Natural killer cell (primary cell): ENCODE measurements at regions not wholly inside any gene's neighbourhood (a gene's known extent, or its start where the extent isn't known, plus 50 kb on each side); places are given as distances from the start of the nearest gene placed in this dataset.

Experiments
- ATAC-seq, 3 donors: fragments of 150-1000 bp in 2 of 3; fragments of 200-7000 bp in 1 of 3; cut with Tn5 transposase; 1 replicate in 1 of 3; 2 replicates in 2 of 3; pipeline ENCODE4 v1.10.0; 2021; ENCODE audit warnings: mild to moderate bottlenecking in 2 of 3, moderate library complexity in 2 of 3
- DNase-seq, 2 donors: peaks; one replicate each; pipeline versions ENCODE4 v3.0.0 to v3.0.0-alpha.2; 2013 to 2021; ENCODE audit warnings: mixed read lengths in 1 of 2
- H3K27ac ChIP-seq: one replicate; pipeline ENCODE4 v1.5.1; 2013; ENCODE audit warnings: mild to moderate bottlenecking, low read length
- H3K27me3 ChIP-seq: one replicate; pipeline ENCODE4 v1.6.1; 2013; ENCODE audit warnings: low read length; ENCODE audit not compliant: control insufficient read depth, insufficient read depth
- H3K36me3 ChIP-seq: one replicate; pipeline ENCODE4 v1.6.1; 2013; ENCODE audit warnings: low read length; ENCODE audit not compliant: control insufficient read depth, insufficient read depth
- H3K4me1 ChIP-seq: one replicate; pipeline ENCODE4 v1.6.1; 2013; ENCODE audit warnings: low read length; ENCODE audit not compliant: control insufficient read depth, insufficient read depth
- H3K4me3 ChIP-seq: one replicate; pipeline ENCODE4 v1.5.1; 2013; ENCODE audit warnings: low read length
- H3K9me3 ChIP-seq: one replicate; pipeline ENCODE4 v1.6.1; 2013; ENCODE audit warnings: low read length; ENCODE audit not compliant: control insufficient read depth, insufficient read depth
- H3K27ac Mint-ChIP-seq, 2 donors: one replicate each; pipeline ENCODE4 v1.8.0; 2022; ENCODE audit warnings: mild to moderate bottlenecking in 2 of 2, mixed read lengths in 2 of 2, moderate library complexity in 1 of 2
- H3K27me3 Mint-ChIP-seq, 2 donors: one replicate each; pipeline ENCODE4 v1.8.0; 2022; ENCODE audit warnings: low read depth in 2 of 2, mixed read lengths in 2 of 2
- H3K36me3 Mint-ChIP-seq: one replicate; pipeline ENCODE4 v1.8.0; 2022; ENCODE audit warnings: mixed read lengths
- H3K4me1 Mint-ChIP-seq, 2 donors: one replicate each; pipeline ENCODE4 v1.8.0; 2022; ENCODE audit warnings: mixed read lengths in 2 of 2
- H3K4me3 Mint-ChIP-seq: one replicate; pipeline ENCODE4 v1.8.0; 2022; ENCODE audit warnings: mild to moderate bottlenecking, moderate library complexity, mixed read lengths
- H3K9me3 Mint-ChIP-seq, 2 donors: one replicate each; pipeline ENCODE4 v1.8.0; 2022; ENCODE audit warnings: mixed read lengths in 2 of 2
- WGBS: methylation state at CpG from one replicate; pipeline ENCODE4 v1.1.7; 2013; ENCODE audit warnings: missing lambda C conversion rate; ENCODE audit not compliant: insufficient coverage; 5-methylcytosine and 5-hydroxymethylcytosine counted together
- intact Hi-C: fragments of 100-400 bp; cut with micrococcal nuclease; formaldehyde crosslinking; loops from one replicate; pipeline ENCODE4 v1.14.2; 2022
- TF ChIP-seq, protein P1 (sequence below): fragments of 200-600 bp; IDR thresholded peaks from one replicate; pipeline ENCODE4 v1.8.0; 2022; ENCODE audit warnings: antibody characterized with exemption

DNA sequence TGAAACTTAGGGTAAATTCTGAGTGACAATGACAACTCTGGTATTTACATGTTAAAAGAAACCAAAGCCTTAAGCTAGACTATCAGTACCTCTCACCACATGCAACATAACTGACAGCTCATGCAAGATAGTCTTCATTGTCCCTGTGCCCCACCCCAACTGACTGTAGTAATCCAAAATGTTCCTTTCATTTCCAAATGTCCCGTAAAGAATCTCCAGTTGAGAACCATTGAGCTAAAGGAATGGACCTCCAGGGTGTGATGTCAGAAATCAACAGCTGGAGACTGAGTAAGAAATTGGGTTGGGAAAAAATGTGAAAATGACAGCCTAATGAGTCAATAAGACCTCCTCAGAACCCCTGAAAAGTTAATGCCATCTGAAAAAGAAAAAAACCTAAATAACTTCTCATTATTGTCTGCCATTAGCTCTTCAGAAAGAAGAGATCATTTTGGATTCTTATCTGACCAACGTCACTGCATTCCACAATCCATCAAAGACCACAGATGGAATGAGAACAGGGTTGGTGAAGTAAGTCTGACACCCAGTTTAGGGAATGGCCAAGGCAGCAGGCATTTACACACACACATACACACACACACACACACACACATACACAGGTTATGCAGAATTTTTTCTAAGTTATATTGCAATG, 51.7 kb upstream of the ACVR2A start:
- H3K36me3 ChIP-seq, result no peaks in the 10 kb centered on the region
- Mint-ChIP-seq H3K27ac (no peak overlapping the region), H3K4me1 (peaks cover 10 to 12% of the 10 kb centered on the region in 2 donors), H3K4me3 (no peak overlapping the region), H3K36me3 (no peaks in the 10 kb centered on the region), H3K27me3 (no peaks in the 10 kb centered on the region), H3K9me3 (no peaks in the 10 kb centered on the region)
- no peak for ATAC-seq
- WGBS, result 67% methylated on average over 1 of the region's 2 CpGs
- H3K9me3 ChIP-seq, result no peaks in the 10 kb centered on the region
- intact Hi-C loops, result no loop called here
- H3K4me3 ChIP-seq, result no peak overlapping the region
- DNase-seq, result no peak
- H3K27me3 ChIP-seq, result no peaks in the 10 kb centered on the region
- no peak overlapping the region for H3K27ac ChIP-seq
- H3K4me1 ChIP-seq, result no peaks in the 10 kb centered on the region
- TF ChIP-seq, protein P1, sequence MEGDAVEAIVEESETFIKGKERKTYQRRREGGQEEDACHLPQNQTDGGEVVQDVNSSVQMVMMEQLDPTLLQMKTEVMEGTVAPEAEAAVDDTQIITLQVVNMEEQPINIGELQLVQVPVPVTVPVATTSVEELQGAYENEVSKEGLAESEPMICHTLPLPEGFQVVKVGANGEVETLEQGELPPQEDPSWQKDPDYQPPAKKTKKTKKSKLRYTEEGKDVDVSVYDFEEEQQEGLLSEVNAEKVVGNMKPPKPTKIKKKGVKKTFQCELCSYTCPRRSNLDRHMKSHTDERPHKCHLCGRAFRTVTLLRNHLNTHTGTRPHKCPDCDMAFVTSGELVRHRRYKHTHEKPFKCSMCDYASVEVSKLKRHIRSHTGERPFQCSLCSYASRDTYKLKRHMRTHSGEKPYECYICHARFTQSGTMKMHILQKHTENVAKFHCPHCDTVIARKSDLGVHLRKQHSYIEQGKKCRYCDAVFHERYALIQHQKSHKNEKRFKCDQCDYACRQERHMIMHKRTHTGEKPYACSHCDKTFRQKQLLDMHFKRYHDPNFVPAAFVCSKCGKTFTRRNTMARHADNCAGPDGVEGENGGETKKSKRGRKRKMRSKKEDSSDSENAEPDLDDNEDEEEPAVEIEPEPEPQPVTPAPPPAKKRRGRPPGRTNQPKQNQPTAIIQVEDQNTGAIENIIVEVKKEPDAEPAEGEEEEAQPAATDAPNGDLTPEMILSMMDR, result no peak

DNA sequence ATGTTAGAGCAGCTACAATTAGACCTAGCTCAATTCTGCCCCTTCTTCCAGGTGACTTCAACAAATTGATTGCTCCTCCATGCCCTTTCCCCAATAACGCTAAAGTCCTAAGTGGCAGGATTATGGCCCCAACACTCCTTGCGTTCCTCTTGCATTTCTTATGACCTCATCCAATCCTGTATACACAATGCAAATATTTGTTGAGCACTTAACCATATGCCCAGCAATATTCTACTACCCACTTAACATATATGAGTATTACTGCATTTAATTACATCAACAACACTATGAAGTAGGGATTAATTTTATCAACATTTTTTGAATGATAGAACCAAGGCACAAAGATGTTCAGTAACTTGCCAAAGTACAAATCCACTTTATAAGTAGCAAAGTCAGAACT, 54.2 kb upstream of the ACVR2A start:
- Mint-ChIP-seq H3K9me3 (no peaks in the 10 kb centered on the region), H3K27ac (no peak overlapping the region)
- TF ChIP-seq, protein P1, result no peak

DNA sequence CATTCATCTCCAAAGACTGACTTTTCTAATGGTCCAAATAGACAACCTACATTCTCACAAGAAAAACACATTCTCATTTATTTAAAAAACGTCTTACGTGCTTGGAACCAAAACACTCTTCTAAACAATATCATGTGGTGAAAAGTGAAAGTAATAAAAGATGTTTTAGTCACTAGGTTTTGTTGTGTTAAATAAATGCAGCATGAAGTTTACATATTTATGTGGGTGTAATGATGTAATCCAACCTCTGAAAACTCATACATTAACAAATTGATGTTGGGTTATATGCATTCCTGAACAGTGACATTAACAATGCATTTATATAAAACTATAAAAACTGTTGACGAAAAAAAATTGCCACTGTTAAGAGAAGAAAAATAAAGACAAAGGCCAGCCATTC, 55.1 kb upstream of the ACVR2A start:
- Histone ChIP-seq H3K4me3 (no peak overlapping the region), H3K36me3 (no peaks in the 10 kb centered on the region), H3K9me3 (no peaks in the 10 kb centered on the region), H3K27ac (no peak overlapping the region), H3K27me3 (no peaks in the 10 kb centered on the region), H3K4me1 (no peaks in the 10 kb centered on the region)
- no peak overlapping the region for H3K4me3 Mint-ChIP-seq
- no peaks in the 10 kb centered on the region for H3K4me1 Mint-ChIP-seq
- 80% methylated on average over 1 of the region's 3 CpGs for WGBS
- ATAC-seq (no peak), DNase-seq (no peak)
- no peaks in the 10 kb centered on the region for H3K27me3 Mint-ChIP-seq
- TF ChIP-seq, protein P1, result no peak
- intact Hi-C loops, result no loop called here
- no peaks in the 10 kb centered on the region for H3K36me3 Mint-ChIP-seq
- H3K9me3 Mint-ChIP-seq, result no peaks in the 10 kb centered on the region
- no peak overlapping the region for H3K27ac Mint-ChIP-seq

More for the DNA sequence above, 54.2 kb upstream of the ACVR2A start:
- Histone ChIP-seq H3K9me3 (no peaks in the 10 kb centered on the region), H3K36me3 (no peaks in the 10 kb centered on the region), H3K27me3 (no peaks in the 10 kb centered on the region), H3K4me1 (no peaks in the 10 kb centered on the region), H3K27ac (no peak overlapping the region), H3K4me3 (no peak overlapping the region)
- intact Hi-C loops, result no loop called here
- WGBS, result 97% methylated on average over 2 of the region's 2 CpGs
- DNase-seq, result no peak
- ATAC-seq, result no peak
- Mint-ChIP-seq H3K4me1 (no peaks in the 10 kb centered on the region), H3K27me3 (no peaks in the 10 kb centered on the region), H3K4me3 (no peak overlapping the region), H3K36me3 (no peaks in the 10 kb centered on the region)

DNA sequence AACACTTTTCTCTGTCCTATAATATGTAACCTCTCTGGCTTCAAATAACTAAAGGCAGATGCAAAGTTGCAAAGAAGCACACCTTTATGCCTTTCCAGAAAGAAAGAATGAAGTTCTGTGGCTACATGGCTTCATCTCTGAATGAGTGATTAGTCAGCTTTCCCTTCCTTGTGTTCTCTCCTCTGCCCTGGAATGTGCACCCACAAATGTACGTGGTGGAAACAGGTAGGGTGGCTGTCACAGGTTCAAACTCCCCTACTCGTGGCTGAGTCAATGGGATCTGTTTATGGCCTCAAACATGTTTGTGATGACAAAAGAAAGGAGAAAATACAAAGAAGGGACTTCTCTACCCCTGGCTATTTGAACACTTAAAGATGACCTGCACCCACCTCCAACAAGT, 55.5 kb upstream of the ACVR2A start:
- DNase-seq, result no peak
- no peak for ATAC-seq
- H3K4me3 Mint-ChIP-seq, result no peak overlapping the region
- H3K4me1 Mint-ChIP-seq, result no peaks in the 10 kb centered on the region
- H3K9me3 ChIP-seq, result no peaks in the 10 kb centered on the region
- H3K36me3 Mint-ChIP-seq, result no peaks in the 10 kb centered on the region
- no peak overlapping the region for H3K4me3 ChIP-seq
- H3K27ac ChIP-seq, result no peak overlapping the region
- H3K27ac Mint-ChIP-seq, result no peak overlapping the region
- H3K27me3 ChIP-seq, result no peaks in the 10 kb centered on the region
- TF ChIP-seq, protein P1, result no peak
- H3K4me1 ChIP-seq, result no peaks in the 10 kb centered on the region
- intact Hi-C loops, result no loop called here
- no peaks in the 10 kb centered on the region for H3K36me3 ChIP-seq
- H3K9me3 Mint-ChIP-seq, result no peaks in the 10 kb centered on the region
- no peaks in the 10 kb centered on the region for H3K27me3 Mint-ChIP-seq
- 67% methylated on average over 1 of the region's 2 CpGs for WGBS
